ENCODE measurements at regions not wholly inside any gene's neighbourhood (a gene's known extent, or its start where the extent isn't known, plus 50 kb on each side); places are given as distances from the start of the nearest gene placed in this dataset.

DNA sequence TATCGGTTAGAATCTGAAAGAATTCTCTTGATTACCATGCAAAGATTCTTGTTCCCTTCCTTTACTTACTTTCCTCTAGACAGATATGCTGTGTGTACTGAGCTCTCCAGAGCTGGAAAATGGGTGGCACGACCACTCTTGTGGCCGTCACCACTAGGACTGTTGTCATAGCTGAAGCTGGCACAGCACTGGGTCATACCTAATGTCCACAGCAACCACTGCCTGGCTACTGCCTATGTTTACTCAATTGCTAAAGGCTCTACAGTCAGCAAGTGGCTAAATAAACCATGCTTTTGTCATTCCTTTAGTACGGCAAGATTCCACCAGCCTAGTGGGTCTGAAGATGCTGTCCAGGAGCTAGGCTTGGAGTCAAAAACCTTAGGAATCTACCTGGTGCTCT lies 1643.0 kb downstream of the OTOL1 start:
- Histone ChIP-seq H3K9me3 (replicated peaks; ENCODE audit: control insufficient read depth, insufficient read depth, low read depth, low read length) (no peaks in the 10 kb centered on the region; the same call in 1 of the 2 replicates), H4K20me1 (replicated peaks; ENCODE audit: control insufficient read depth, insufficient read depth, low read length) (no peaks in the 10 kb centered on the region), H3K79me2 (ENCODE audit: control insufficient read depth, insufficient read depth, low read length) (no peaks in the 10 kb centered on the region), H3K36me3 (ENCODE audit: control insufficient read depth, insufficient read depth, low read length) (no peaks in the 10 kb centered on the region), H3K27me3 (ENCODE audit: control insufficient read depth in 2 of 2, insufficient read depth in 2 of 2, low read length in 2 of 2) (no peaks in the 10 kb centered on the region), H3K4me1 (replicated peaks in 1 of 2; ENCODE audit: control insufficient read depth in 2 of 2, insufficient read depth in 2 of 2, low read length in 2 of 2) (no peaks in the 10 kb centered on the region), H3K4me2 (ENCODE audit: insufficient read depth, low read length) (no peak overlapping the region), H3K9ac (ENCODE audit: insufficient read depth in 1 of 2, low read depth in 2 of 2, low read length in 2 of 2) (no peak overlapping the region), H3K4me3 (no peak overlapping the region), H3K9me1 (ENCODE audit: control insufficient read depth, insufficient read depth, low read length) (no peaks in the 10 kb centered on the region), H2AFZ (ENCODE audit: low read depth, low read length) (no peak overlapping the region), H3K27ac (ENCODE audit: extremely low read depth, low read depth, low read length) (no peak overlapping the region)
- ATAC-seq (no peak), FAIRE-seq (no peak), DNase-seq (ENCODE audit: extremely low read depth in 1 of 4, low spot score in 3 of 4) (no peak)
- POLR2A ChIA-PET: no interaction called here
- intact Hi-C loops (cut with micrococcal nuclease): no loop called here
- no peak for TF ChIP-seq ZNF785 (CRISPR knock-in tag; IDR thresholded peaks at IDR 0.05)
- no peak for TF ChIP-seq MITF (IDR thresholded peaks at IDR 0.05)
- TF ChIP-seq MAFF (IDR thresholded peaks at IDR 0.05; ENCODE audit: low read length): no peak
- no peak for TF ChIP-seq PURB (CRISPR knock-in tag; IDR thresholded peaks at IDR 0.05; ENCODE audit: low read depth)
- no peak for TF ChIP-seq TCF3 (CRISPR knock-in tag; IDR thresholded peaks at IDR 0.05)
- no peak for TF ChIP-seq CREBBP (IDR thresholded peaks at IDR 0.05; ENCODE audit: low read depth, low read length)
- TF ChIP-seq SMAD3 (CRISPR knock-in tag; conservative IDR thresholded peaks at IDR 0.05): no peak
- no peak for TF ChIP-seq BRCA1 (IDR thresholded peaks at IDR 0.05)
- no peak for TF ChIP-seq BRCA1 (CRISPR knock-in tag; IDR thresholded peaks at IDR 0.05)
- TF ChIP-seq CEBPB (tag; IDR thresholded peaks at IDR 0.05): no peak
- TF ChIP-seq, protein P1, sequence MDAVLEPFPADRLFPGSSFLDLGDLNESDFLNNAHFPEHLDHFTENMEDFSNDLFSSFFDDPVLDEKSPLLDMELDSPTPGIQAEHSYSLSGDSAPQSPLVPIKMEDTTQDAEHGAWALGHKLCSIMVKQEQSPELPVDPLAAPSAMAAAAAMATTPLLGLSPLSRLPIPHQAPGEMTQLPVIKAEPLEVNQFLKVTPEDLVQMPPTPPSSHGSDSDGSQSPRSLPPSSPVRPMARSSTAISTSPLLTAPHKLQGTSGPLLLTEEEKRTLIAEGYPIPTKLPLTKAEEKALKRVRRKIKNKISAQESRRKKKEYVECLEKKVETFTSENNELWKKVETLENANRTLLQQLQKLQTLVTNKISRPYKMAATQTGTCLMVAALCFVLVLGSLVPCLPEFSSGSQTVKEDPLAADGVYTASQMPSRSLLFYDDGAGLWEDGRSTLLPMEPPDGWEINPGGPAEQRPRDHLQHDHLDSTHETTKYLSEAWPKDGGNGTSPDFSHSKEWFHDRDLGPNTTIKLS (IDR thresholded peaks at IDR 0.05; ENCODE audit: borderline replicate concordance, low read depth): no peak
- TF ChIP-seq ZNF445 (CRISPR knock-in tag; IDR thresholded peaks at IDR 0.05; ENCODE audit: low read depth): no peak
- TF ChIP-seq, protein P2, sequence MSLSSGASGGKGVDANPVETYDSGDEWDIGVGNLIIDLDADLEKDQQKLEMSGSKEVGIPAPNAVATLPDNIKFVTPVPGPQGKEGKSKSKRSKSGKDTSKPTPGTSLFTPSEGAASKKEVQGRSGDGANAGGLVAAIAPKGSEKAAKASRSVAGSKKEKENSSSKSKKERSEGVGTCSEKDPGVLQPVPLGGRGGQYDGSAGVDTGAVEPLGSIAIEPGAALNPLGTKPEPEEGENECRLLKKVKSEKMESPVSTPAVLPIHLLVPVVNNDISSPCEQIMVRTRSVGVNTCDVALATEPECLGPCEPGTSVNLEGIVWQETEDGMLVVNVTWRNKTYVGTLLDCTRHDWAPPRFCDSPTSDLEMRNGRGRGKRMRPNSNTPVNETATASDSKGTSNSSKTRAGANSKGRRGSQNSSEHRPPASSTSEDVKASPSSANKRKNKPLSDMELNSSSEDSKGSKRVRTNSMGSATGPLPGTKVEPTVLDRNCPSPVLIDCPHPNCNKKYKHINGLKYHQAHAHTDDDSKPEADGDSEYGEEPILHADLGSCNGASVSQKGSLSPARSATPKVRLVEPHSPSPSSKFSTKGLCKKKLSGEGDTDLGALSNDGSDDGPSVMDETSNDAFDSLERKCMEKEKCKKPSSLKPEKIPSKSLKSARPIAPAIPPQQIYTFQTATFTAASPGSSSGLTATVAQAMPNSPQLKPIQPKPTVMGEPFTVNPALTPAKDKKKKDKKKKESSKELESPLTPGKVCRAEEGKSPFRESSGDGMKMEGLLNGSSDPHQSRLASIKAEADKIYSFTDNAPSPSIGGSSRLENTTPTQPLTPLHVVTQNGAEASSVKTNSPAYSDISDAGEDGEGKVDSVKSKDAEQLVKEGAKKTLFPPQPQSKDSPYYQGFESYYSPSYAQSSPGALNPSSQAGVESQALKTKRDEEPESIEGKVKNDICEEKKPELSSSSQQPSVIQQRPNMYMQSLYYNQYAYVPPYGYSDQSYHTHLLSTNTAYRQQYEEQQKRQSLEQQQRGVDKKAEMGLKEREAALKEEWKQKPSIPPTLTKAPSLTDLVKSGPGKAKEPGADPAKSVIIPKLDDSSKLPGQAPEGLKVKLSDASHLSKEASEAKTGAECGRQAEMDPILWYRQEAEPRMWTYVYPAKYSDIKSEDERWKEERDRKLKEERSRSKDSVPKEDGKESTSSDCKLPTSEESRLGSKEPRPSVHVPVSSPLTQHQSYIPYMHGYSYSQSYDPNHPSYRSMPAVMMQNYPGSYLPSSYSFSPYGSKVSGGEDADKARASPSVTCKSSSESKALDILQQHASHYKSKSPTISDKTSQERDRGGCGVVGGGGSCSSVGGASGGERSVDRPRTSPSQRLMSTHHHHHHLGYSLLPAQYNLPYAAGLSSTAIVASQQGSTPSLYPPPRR (CRISPR knock-in tag; IDR thresholded peaks at IDR 0.05; ENCODE audit: borderline replicate concordance): no peak
- CTCF ChIA-PET (ENCODE audit: low intra/inter-chr PET ratio): no interaction called here
- WGBS (ENCODE audit: insufficient coverage, low coverage, missing lambda C conversion rate): 0% methylated on average over 4 of the region's 4 CpGs
- BruUV-seq (replicated peaks): no TSS peak
- in situ Hi-C loops (cut with MboI): no loop called here
